ENCODE measurements at regions not wholly inside any gene's neighbourhood (a gene's known extent, or its start where the extent isn't known, plus 50 kb on each side); places are given as distances from the start of the nearest gene placed in this dataset.

- TF ChIP-seq CTCF (IDR thresholded peaks at IDR 0.05) (no peak), NRF1 (IDR thresholded peaks at IDR 0.05; ENCODE audit: low read depth, low read length) (no peak), RFX5 (IDR thresholded peaks at IDR 0.05; ENCODE audit: low read length) (no peak)
- TF ChIP-seq, protein P1, sequence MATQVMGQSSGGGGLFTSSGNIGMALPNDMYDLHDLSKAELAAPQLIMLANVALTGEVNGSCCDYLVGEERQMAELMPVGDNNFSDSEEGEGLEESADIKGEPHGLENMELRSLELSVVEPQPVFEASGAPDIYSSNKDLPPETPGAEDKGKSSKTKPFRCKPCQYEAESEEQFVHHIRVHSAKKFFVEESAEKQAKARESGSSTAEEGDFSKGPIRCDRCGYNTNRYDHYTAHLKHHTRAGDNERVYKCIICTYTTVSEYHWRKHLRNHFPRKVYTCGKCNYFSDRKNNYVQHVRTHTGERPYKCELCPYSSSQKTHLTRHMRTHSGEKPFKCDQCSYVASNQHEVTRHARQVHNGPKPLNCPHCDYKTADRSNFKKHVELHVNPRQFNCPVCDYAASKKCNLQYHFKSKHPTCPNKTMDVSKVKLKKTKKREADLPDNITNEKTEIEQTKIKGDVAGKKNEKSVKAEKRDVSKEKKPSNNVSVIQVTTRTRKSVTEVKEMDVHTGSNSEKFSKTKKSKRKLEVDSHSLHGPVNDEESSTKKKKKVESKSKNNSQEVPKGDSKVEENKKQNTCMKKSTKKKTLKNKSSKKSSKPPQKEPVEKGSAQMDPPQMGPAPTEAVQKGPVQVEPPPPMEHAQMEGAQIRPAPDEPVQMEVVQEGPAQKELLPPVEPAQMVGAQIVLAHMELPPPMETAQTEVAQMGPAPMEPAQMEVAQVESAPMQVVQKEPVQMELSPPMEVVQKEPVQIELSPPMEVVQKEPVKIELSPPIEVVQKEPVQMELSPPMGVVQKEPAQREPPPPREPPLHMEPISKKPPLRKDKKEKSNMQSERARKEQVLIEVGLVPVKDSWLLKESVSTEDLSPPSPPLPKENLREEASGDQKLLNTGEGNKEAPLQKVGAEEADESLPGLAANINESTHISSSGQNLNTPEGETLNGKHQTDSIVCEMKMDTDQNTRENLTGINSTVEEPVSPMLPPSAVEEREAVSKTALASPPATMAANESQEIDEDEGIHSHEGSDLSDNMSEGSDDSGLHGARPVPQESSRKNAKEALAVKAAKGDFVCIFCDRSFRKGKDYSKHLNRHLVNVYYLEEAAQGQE (IDR thresholded peaks at IDR 0.05; ENCODE audit: low read depth, low read length): no peak
Measured at GRCh38 chrX:2135421-2135820, 365.4 kb downstream of the DHRSX start.
